ENCODE measurements at regions not wholly inside any gene's neighbourhood (a gene's known extent, or its start where the extent isn't known, plus 50 kb on each side); places are given as distances from the start of the nearest gene placed in this dataset.

DNA sequence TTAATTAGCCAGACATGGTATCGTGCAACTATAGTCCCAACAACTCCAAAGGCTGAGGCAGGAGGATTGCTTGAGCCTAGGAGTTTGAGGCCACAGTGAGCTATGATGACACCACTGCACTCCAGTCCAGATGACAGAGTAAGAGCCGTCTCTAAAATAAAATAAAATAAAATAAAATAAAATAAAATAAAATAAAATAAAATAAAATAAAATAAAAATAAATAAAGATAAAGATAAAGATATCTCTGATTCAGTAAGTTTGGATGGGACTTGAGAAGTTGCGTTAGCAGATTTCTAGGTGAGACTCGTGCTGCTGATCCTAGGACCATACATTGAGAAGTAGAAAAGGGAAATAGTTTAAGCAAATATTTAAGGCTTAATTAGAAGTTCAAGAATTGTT is 254.8 kb upstream of the FAM241A start:
- H3K4me3 Mint-ChIP-seq (ENCODE audit: unreplicated experiment), result no peak overlapping the region
- H3K4me1 Mint-ChIP-seq (ENCODE audit: low read depth), result no peaks in the 10 kb centered on the region
- H3K36me3 Mint-ChIP-seq (ENCODE audit: low read depth), result no peaks in the 10 kb centered on the region
- peaks cover 14% of the 10 kb centered on the region for H3K9me3 Mint-ChIP-seq (ENCODE audit: low read depth)
- no peak for DNase-seq (ENCODE audit: low spot score)
- TF ChIP-seq, protein P1, sequence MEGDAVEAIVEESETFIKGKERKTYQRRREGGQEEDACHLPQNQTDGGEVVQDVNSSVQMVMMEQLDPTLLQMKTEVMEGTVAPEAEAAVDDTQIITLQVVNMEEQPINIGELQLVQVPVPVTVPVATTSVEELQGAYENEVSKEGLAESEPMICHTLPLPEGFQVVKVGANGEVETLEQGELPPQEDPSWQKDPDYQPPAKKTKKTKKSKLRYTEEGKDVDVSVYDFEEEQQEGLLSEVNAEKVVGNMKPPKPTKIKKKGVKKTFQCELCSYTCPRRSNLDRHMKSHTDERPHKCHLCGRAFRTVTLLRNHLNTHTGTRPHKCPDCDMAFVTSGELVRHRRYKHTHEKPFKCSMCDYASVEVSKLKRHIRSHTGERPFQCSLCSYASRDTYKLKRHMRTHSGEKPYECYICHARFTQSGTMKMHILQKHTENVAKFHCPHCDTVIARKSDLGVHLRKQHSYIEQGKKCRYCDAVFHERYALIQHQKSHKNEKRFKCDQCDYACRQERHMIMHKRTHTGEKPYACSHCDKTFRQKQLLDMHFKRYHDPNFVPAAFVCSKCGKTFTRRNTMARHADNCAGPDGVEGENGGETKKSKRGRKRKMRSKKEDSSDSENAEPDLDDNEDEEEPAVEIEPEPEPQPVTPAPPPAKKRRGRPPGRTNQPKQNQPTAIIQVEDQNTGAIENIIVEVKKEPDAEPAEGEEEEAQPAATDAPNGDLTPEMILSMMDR (IDR thresholded peaks at IDR 0.05), result no peak
- no peak overlapping the region for H3K27ac Mint-ChIP-seq (ENCODE audit: unreplicated experiment)
- H3K27me3 Mint-ChIP-seq (ENCODE audit: low read depth), result peaks cover 3% of the 10 kb centered on the region

DNA sequence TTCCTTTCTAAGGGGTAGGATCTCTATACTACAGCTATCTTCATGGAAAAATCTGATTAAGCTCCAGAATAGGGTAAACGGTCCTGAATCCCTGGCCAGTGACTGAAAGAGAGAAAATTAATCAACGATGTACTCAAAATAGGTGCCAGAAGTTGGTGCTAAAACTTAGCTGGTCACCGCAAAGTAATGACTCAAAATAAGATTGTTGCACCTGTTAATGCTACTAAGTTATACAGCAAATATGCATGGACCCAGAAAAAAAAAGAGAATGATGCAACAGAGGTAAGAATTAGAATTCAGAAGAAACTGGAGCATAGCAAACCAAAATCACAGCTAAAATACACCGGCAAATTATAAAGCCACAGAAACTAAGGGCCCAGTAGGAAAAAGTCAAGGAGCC is 239.7 kb upstream of the FAM241A start:
- Mint-ChIP-seq H3K4me3 (ENCODE audit: unreplicated experiment) (no peak overlapping the region), H3K36me3 (ENCODE audit: low read depth) (no peaks in the 10 kb centered on the region), H3K9me3 (ENCODE audit: low read depth) (no peaks in the 10 kb centered on the region), H3K27ac (ENCODE audit: unreplicated experiment) (no peak overlapping the region), H3K4me1 (ENCODE audit: low read depth) (no peaks in the 10 kb centered on the region), H3K27me3 (ENCODE audit: low read depth) (peaks cover 1% of the 10 kb centered on the region)
- TF ChIP-seq, protein P1 (IDR thresholded peaks at IDR 0.05), result no peak
- DNase-seq (ENCODE audit: low spot score), result no peak

DNA sequence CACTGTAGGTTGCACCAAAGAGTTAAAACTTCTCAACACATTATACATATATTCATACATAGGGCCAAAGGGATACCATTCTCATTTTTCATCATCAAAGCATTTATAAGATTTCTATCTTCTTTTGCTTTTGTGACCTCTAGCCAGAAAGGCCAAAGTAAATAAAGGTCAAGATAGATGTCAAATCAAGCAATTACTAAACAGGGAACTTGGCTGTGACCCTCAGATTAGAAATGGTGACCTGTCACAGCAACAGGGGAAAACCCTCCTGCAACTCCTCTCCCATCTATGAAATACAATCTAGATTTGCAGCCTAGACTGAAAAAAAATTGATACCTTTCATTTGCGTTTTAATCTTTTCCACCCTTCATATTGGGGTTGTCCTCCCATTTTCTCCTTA is 225.6 kb upstream of the FAM241A start:
- TF ChIP-seq, protein P1 (IDR thresholded peaks at IDR 0.05), result no peak
- Mint-ChIP-seq H3K9me3 (ENCODE audit: low read depth) (no peaks in the 10 kb centered on the region), H3K27ac (ENCODE audit: unreplicated experiment) (no peak overlapping the region), H3K27me3 (ENCODE audit: low read depth) (peaks cover 8% of the 10 kb centered on the region), H3K4me1 (ENCODE audit: low read depth) (no peaks in the 10 kb centered on the region), H3K4me3 (ENCODE audit: unreplicated experiment) (no peak overlapping the region), H3K36me3 (ENCODE audit: low read depth) (no peaks in the 10 kb centered on the region)
- no peak for DNase-seq (ENCODE audit: low spot score)

DNA sequence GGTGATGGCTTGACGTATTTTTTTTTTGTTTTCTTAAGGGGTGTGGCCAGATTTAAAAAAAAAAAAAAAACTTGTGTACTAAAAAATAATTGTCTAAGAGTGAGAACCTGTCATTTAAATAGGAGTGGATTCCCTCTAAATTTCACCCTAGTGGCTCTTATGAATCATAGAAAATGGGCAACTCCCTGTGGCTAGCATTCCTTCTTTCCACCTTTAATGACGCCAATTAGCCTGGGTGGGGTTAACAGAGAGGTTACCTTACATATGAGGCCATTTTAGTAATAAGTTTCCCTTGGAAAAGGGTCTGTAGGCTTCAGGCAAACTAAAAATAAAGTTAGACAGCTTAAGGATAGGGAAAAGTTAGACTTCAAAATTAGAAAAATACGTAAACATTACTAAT is 223.5 kb upstream of the FAM241A start:
- no peaks in the 10 kb centered on the region for H3K9me3 Mint-ChIP-seq (ENCODE audit: low read depth)
- DNase-seq (ENCODE audit: low spot score), result no peak
- TF ChIP-seq, protein P1 (IDR thresholded peaks at IDR 0.05), result no peak
- H3K36me3 Mint-ChIP-seq (ENCODE audit: low read depth), result no peaks in the 10 kb centered on the region
- H3K4me3 Mint-ChIP-seq (ENCODE audit: unreplicated experiment), result no peak overlapping the region
- H3K27me3 Mint-ChIP-seq (ENCODE audit: low read depth), result peaks cover 8% of the 10 kb centered on the region
- H3K27ac Mint-ChIP-seq (ENCODE audit: unreplicated experiment), result no peak overlapping the region
- H3K4me1 Mint-ChIP-seq (ENCODE audit: low read depth), result no peaks in the 10 kb centered on the region

DNA sequence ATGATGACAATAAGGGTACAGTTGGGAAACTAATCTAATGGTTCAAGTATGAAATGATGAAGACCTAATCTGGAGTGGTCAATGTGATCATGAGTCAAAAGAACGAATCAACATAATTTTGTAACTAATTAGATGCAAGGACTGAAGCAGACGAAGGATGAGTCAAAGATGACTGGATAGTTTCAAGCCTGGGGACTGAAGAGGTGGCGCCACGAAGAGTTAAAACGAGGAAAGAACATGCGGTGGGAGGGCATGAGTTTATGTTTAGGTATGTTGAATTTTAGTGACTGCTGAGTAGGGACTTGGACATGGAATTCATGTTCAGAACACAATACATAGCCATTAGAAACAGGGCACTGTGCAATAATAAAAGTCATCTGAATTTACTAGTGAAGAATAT is 221.5 kb upstream of the FAM241A start:
- DNase-seq (ENCODE audit: low spot score), result no peak
- TF ChIP-seq, protein P1 (IDR thresholded peaks at IDR 0.05), result no peak
- H3K4me1 Mint-ChIP-seq (ENCODE audit: low read depth), result no peaks in the 10 kb centered on the region
- H3K36me3 Mint-ChIP-seq (ENCODE audit: low read depth), result no peaks in the 10 kb centered on the region
- H3K4me3 Mint-ChIP-seq (ENCODE audit: unreplicated experiment), result no peak overlapping the region
- H3K27ac Mint-ChIP-seq (ENCODE audit: unreplicated experiment), result no peak overlapping the region
- H3K9me3 Mint-ChIP-seq (ENCODE audit: low read depth), result no peaks in the 10 kb centered on the region
- H3K27me3 Mint-ChIP-seq (ENCODE audit: low read depth), result peaks cover 12% of the 10 kb centered on the region
